Right lobe of liver (tissue), 4 donors: ENCODE measurements at regions not wholly inside any gene's neighbourhood (a gene's known extent, or its start where the extent isn't known, plus 50 kb on each side); places are given as distances from the start of the nearest gene placed in this dataset.

Experiments
- CTCF ChIP-seq, 4 donors: fragments of 200-600 bp in 3 of 4; fragments of 450-650 bp in 1 of 4; IDR thresholded peaks; one replicate each; pipeline versions ENCODE4 v1.5.1 to v1.8.0; 2016 to 2022; ENCODE audit warnings: antibody characterized with exemption in 4 of 4, mild to moderate bottlenecking in 2 of 4
- POLR2A ChIP-seq: fragments of 450-650 bp; IDR thresholded peaks from one replicate; pipeline ENCODE4 v1.6.1; 2017; ENCODE audit warnings: antibody characterized with exemption, mild to moderate bottlenecking
- donor health status: DM: no; HTN: no; CAD: no.
- donor health status: DM: no; HTN: no; CAD: no.
- donor health status: DM: no; HTN: yes; CAD: no.

- TF ChIP-seq CTCF (IDR thresholded peaks at IDR 0.05) (no peak), POLR2A (no peak)
Measured at GRCh38 chr3:22606461-22606860, 596.7 kb upstream of the UBE2E2 start.
